B cell (primary cell): ENCODE measurements at regions not wholly inside any gene's neighbourhood (a gene's known extent, or its start where the extent isn't known, plus 50 kb on each side); places are given as distances from the start of the nearest gene placed in this dataset.

Experiments used
- ATAC-seq: fragments of 200-7000 bp; cut with Tn5 transposase; one replicate; pipeline ENCODE4 v1.10.0; 2021; ENCODE audit warnings: low read depth, mild to moderate bottlenecking, moderate number of reproducible peaks, moderate library complexity
- CTCF ChIA-PET: fragments of 350-600 bp; sonication (Branson Sonifier 250); formaldehyde crosslinking; loops from one replicate; lab custom pipeline; 2021; ENCODE audit warnings: antibody characterized with exemption, inconsistent platforms; lab: Charles Lee
- POLR2A ChIA-PET: fragments of 350-600 bp; sonication (Branson Sonifier 250); formaldehyde crosslinking; loops from one replicate; lab custom pipeline; 2021; ENCODE audit warnings: antibody characterized with exemption; lab: Charles Lee
- DNase-seq: peaks from one replicate; pipeline ENCODE4 v3.0.0; 2013
- H2AFZ ChIP-seq: 2 replicates; pipeline ENCODE4 v1.6.1; 2012; ENCODE audit warnings: mild to moderate bottlenecking, low read depth, low read length; ENCODE audit not compliant: insufficient read depth, poor library complexity, severe bottlenecking
- H3K27ac ChIP-seq, 2 donors: 1 replicate in 1 of 2; 2 replicates in 1 of 2; pipeline ENCODE4 v1.5.1; 2012 to 2013; ENCODE audit warnings: low read length in 2 of 2, mild to moderate bottlenecking in 2 of 2, moderate library complexity in 1 of 2
- H3K27me3 ChIP-seq, 4 experiments: fragments of 200-600 bp in 1 of 4; sonication (generic) in 1 of 4; replicated peaks in 1 of 4; 1 replicate in 2 of 4; 2 replicates in 2 of 4; pipeline versions ENCODE4 v1.6.1 to v1.7.0; 2013 to 2016; ENCODE audit warnings: low read length in 3 of 4, mild to moderate bottlenecking in 2 of 4, mixed read lengths in 1 of 4, moderate library complexity in 1 of 4; ENCODE audit not compliant: insufficient read depth in 4 of 4, control insufficient read depth in 3 of 4; ENCODE audit errors: control extremely low read depth in 1 of 4
- H3K36me3 ChIP-seq, 2 experiments: replicated peaks in 1 of 2; 1 replicate in 1 of 2; 2 replicates in 1 of 2; pipeline versions ENCODE4 v1.6.1 to v1.7.1; 2013; ENCODE audit warnings: low read length in 1 of 2; ENCODE audit not compliant: insufficient read depth in 2 of 2, control insufficient read depth in 1 of 2; ENCODE audit errors: control extremely low read depth in 1 of 2, extremely low read depth in 1 of 2
- H3K4me1 ChIP-seq, 2 donors: fragments of 200-600 bp in 1 of 2; sonication (generic) in 1 of 2; 1 replicate in 1 of 2; 2 replicates in 1 of 2; pipeline versions ENCODE4 v1.5.1 to v1.6.1; 2013 to 2017; ENCODE audit warnings: low read length in 2 of 2; ENCODE audit not compliant: control insufficient read depth in 2 of 2, insufficient read depth in 2 of 2
- H3K4me2 ChIP-seq: replicated peaks from 2 replicates; pipeline ENCODE3; 2012; ENCODE audit warnings: mild to moderate bottlenecking, low read depth, low read length; ENCODE audit not compliant: poor library complexity, severe bottlenecking
- H3K4me3 ChIP-seq, 5 experiments: fragments of 200-600 bp in 1 of 5; sonication (generic) in 1 of 5; 1 replicate in 3 of 5; 2 replicates in 2 of 5; pipeline versions ENCODE4 v1.5.1 to v1.7.0; 2011 to 2016; ENCODE audit warnings: low read length in 4 of 5, mild to moderate bottlenecking in 4 of 5, low read depth in 2 of 5, control low read depth in 1 of 5, moderate library complexity in 1 of 5; ENCODE audit not compliant: insufficient read depth in 1 of 5; ENCODE audit errors: control extremely low read depth in 1 of 5, extremely low read depth in 1 of 5
- H3K79me2 ChIP-seq: fragments of 200-600 bp; sonication (generic); one replicate; pipeline ENCODE4 v1.6.0; 2016; ENCODE audit warnings: low read length; ENCODE audit not compliant: control insufficient read depth, insufficient read depth
- H3K9ac ChIP-seq: fragments of 200-600 bp; sonication (generic); 2 replicates; pipeline ENCODE4 v1.6.1; 2017; ENCODE audit warnings: mild to moderate bottlenecking, low read length, moderate library complexity
- H3K9me3 ChIP-seq, 3 donors: one replicate each; pipeline versions ENCODE4 v1.6.1 to v1.7.1; 2013; ENCODE audit warnings: low read length in 2 of 3; ENCODE audit not compliant: control insufficient read depth in 2 of 3, insufficient read depth in 1 of 3; ENCODE audit errors: control extremely low read depth in 1 of 3
- H4K20me1 ChIP-seq: 2 replicates; pipeline ENCODE4 v1.6.0; 2012; ENCODE audit warnings: mild to moderate bottlenecking, low read length; ENCODE audit not compliant: insufficient read depth, control insufficient read depth, poor library complexity, severe bottlenecking
- H3K27ac Mint-ChIP-seq: one replicate; pipeline ENCODE4 v1.8.0; 2021; ENCODE audit warnings: mixed read lengths
- H3K27me3 Mint-ChIP-seq: one replicate; pipeline ENCODE4 v1.8.0; 2021; ENCODE audit warnings: mixed read lengths
- H3K4me1 Mint-ChIP-seq: one replicate; pipeline ENCODE4 v1.8.0; 2021; ENCODE audit warnings: mixed read lengths
- H3K4me3 Mint-ChIP-seq: one replicate; pipeline ENCODE4 v1.8.0; 2021; ENCODE audit warnings: mixed read lengths
- H3K9me3 Mint-ChIP-seq: one replicate; pipeline ENCODE4 v1.8.0; 2022; ENCODE audit warnings: mixed read lengths; ENCODE audit not compliant: insufficient read depth
- EZH2 ChIP-seq: IDR thresholded peaks from 2 replicates; pipeline ENCODE4 v1.6.1; 2012; ENCODE audit warnings: borderline replicate concordance, low read depth, mild to moderate bottlenecking, moderate library complexity, low read length; ENCODE audit not compliant: insufficient read depth, poor library complexity, severe bottlenecking
- WGBS: methylation state at CpG from one replicate; pipeline ENCODE4 v1.1.5; 2013; ENCODE audit warnings: missing lambda C conversion rate; ENCODE audit not compliant: insufficient coverage; 5-methylcytosine and 5-hydroxymethylcytosine counted together
- intact Hi-C: fragments of 100-400 bp; cut with micrococcal nuclease; formaldehyde crosslinking; loops from one replicate; pipeline ENCODE4 v1.10.0; 2022
- TF ChIP-seq, protein P1 (sequence below): fragments of 200-600 bp; IDR thresholded peaks from one replicate; pipeline ENCODE4 v1.8.0; 2022; ENCODE audit warnings: antibody characterized with exemption, mild to moderate bottlenecking

DNA sequence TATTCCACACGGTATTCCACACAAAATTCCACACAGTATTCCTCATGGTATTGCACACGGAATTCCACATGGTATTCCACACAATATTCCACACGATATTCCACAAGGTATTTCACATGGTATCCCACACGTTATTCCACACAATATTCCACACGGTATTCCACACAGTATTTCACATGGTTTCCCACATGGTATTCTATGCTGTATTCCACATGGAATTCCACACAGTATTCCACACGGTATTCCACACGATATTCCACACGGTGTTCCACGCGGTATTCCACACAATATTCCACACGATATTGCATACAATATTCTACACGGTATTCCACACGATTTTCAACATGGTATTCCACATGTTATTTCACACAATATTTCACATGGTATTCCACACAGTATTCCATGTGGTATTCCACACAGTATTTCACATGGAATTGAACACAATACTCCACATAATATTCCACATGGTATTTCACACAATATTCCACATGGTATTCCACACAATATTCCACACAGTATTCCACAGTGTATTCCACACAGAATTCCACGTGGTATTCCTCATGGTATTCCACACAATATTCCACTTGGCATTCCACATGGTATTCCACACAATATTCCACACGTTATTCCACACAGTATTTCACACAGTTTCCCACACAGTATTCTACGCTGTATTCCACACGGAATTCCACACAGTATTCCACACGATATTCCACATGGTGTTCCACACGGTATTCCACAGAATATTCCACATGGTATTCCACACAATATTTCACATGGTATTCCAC is 136.0 kb upstream of the CHST15 start:
- Histone ChIP-seq H3K36me3 (no peaks in the 10 kb centered on the region), H3K9ac (no peak overlapping the region), H4K20me1 (no peaks in the 10 kb centered on the region), H2AFZ (no peak overlapping the region), H3K4me2 (no peak overlapping the region), H3K27me3 (no peaks in the 10 kb centered on the region), H3K4me3 (no peak overlapping the region), H3K79me2 (no peaks in the 10 kb centered on the region), H3K9me3 (no peaks in the 10 kb centered on the region), H3K27ac (no peak overlapping the region), H3K4me1 (no peaks in the 10 kb centered on the region)
- intact Hi-C loops: no loop called here
- no peak overlapping the region for H3K4me3 Mint-ChIP-seq
- H3K4me1 Mint-ChIP-seq: peaks cover 3% of the 10 kb centered on the region
- CTCF ChIA-PET: no interaction called here
- no peak for TF ChIP-seq EZH2
- TF ChIP-seq, protein P1, sequence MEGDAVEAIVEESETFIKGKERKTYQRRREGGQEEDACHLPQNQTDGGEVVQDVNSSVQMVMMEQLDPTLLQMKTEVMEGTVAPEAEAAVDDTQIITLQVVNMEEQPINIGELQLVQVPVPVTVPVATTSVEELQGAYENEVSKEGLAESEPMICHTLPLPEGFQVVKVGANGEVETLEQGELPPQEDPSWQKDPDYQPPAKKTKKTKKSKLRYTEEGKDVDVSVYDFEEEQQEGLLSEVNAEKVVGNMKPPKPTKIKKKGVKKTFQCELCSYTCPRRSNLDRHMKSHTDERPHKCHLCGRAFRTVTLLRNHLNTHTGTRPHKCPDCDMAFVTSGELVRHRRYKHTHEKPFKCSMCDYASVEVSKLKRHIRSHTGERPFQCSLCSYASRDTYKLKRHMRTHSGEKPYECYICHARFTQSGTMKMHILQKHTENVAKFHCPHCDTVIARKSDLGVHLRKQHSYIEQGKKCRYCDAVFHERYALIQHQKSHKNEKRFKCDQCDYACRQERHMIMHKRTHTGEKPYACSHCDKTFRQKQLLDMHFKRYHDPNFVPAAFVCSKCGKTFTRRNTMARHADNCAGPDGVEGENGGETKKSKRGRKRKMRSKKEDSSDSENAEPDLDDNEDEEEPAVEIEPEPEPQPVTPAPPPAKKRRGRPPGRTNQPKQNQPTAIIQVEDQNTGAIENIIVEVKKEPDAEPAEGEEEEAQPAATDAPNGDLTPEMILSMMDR: no peak
- POLR2A ChIA-PET: interaction anchor here (0.9 kb wide), 1 partner anchor 137 kb away, joined by 4 read pairs; no protein-coding TSS in a partner anchor
- ATAC-seq: no peak
- DNase-seq: no peak
- 92% methylated on average over 19 of the region's 19 CpGs for WGBS
- H3K27ac Mint-ChIP-seq: peak overlapping the region; percentile 74
- peaks cover 3% of the 10 kb centered on the region for H3K9me3 Mint-ChIP-seq
- H3K27me3 Mint-ChIP-seq: no peaks in the 10 kb centered on the region

DNA sequence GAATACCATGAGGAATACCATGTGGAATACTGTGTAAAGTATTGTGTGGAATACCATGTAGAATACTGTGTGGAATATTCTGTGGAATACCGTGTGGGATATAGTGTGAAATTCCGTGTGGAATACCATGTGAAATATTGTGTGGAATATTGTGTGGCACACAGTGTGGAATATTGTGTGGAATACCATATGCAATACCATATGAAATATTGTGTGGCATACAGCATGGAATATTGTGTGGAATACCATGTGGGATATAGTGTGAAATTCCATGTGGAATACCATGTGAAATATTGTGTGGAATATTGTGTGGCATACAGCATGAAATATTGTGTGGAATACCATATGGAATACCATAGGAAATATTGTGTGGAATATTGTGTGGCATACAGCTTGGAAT is 135.1 kb upstream of the CHST15 start:
- Mint-ChIP-seq H3K4me3 (no peak overlapping the region), H3K4me1 (peaks cover 5% of the 10 kb centered on the region), H3K27me3 (no peaks in the 10 kb centered on the region), H3K9me3 (peaks cover 3% of the 10 kb centered on the region), H3K27ac (peak overlapping the region; percentile 37)
- no peak for ATAC-seq
- Histone ChIP-seq H3K9ac (no peak overlapping the region), H3K4me1 (no peaks in the 10 kb centered on the region), H3K27ac (no peak overlapping the region), H3K27me3 (no peaks in the 10 kb centered on the region), H2AFZ (no peak overlapping the region), H4K20me1 (no peaks in the 10 kb centered on the region), H3K4me2 (no peak overlapping the region), H3K9me3 (no peaks in the 10 kb centered on the region), H3K36me3 (no peaks in the 10 kb centered on the region), H3K4me3 (no peak overlapping the region), H3K79me2 (no peaks in the 10 kb centered on the region)
- intact Hi-C loops: no loop called here
- 91% methylated on average over 2 of the region's 2 CpGs for WGBS
- no peak for TF ChIP-seq EZH2
- no peak for DNase-seq
- ChIA-PET POLR2A (interaction anchor here (0.9 kb wide), 1 partner anchor 136 kb away, joined by 4 read pairs; no protein-coding TSS in a partner anchor), CTCF (no interaction called here)
